ENCODE measurements at regions not wholly inside any gene's neighbourhood (a gene's known extent, or its start where the extent isn't known, plus 50 kb on each side); places are given as distances from the start of the nearest gene placed in this dataset.

DNA sequence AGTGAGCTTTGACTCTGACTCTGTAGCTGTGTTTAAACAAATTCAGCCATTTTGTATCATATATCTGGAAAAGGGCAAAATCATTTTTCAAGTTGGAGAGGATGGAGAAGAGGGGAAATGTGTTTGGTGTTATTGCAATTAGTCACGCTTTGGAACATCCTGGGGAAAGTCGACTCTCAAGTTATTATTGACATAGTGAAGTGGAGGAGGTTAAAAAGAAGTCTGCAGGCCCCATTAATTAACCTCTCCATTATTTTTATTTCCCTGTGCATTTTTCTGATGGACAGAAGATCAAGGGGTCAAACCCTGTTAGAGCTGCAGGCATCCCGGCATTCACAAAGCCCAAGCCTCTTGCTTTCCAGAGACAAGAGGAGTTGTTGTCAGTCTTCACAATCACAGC lies 132.6 kb downstream of the TEX36 start:
- H3K4me1 ChIP-seq = no peaks in the 10 kb centered on the region
- no peak overlapping the region for H3K4me3 ChIP-seq
- H3K4me2 ChIP-seq = no peak overlapping the region
- ATAC-seq (no peak), DNase-seq (ENCODE audit: low read depth in 1 of 2, low spot score in 1 of 2) (no peak), FAIRE-seq (no peak)
- TF ChIP-seq NPAS2 (CRISPR knock-in tag; IDR thresholded peaks at IDR 0.05; ENCODE audit: borderline replicate concordance) (no peak), HEYL (CRISPR knock-in tag; IDR thresholded peaks at IDR 0.05) (no peak), CHD2 (IDR thresholded peaks at IDR 0.05; ENCODE audit: low read length, partially characterized antibody) (no peak), JUNB (IDR thresholded peaks at IDR 0.05) (no peak), KDM5A (IDR thresholded peaks at IDR 0.05) (no peak), KDM1A (IDR thresholded peaks at IDR 0.05; ENCODE audit: low read depth) (no peak), CEBPB (IDR thresholded peaks at IDR 0.05) (no peak), NR3C1 (IDR thresholded peaks at IDR 0.05) (no peak), NFE2L2 (conservative IDR thresholded peaks at IDR 0.05; ENCODE audit: low read length) (no peak), MAZ (IDR thresholded peaks at IDR 0.05; ENCODE audit: borderline replicate concordance, low read depth, low read length) (no peak), SMC3 (IDR thresholded peaks at IDR 0.05) (no peak), GATA3 (IDR thresholded peaks at IDR 0.05; ENCODE audit: borderline replicate concordance) (no peak), CBX8 (IDR thresholded peaks at IDR 0.05) (no peak), ESRRA (IDR thresholded peaks at IDR 0.05; ENCODE audit: borderline replicate concordance, low read length) (no peak), ZSCAN20 (CRISPR knock-in tag; IDR thresholded peaks at IDR 0.05) (no peak), CBX2 (IDR thresholded peaks at IDR 0.05; ENCODE audit: borderline replicate concordance, low read depth) (no peak)
- TF ChIP-seq, protein P1, sequence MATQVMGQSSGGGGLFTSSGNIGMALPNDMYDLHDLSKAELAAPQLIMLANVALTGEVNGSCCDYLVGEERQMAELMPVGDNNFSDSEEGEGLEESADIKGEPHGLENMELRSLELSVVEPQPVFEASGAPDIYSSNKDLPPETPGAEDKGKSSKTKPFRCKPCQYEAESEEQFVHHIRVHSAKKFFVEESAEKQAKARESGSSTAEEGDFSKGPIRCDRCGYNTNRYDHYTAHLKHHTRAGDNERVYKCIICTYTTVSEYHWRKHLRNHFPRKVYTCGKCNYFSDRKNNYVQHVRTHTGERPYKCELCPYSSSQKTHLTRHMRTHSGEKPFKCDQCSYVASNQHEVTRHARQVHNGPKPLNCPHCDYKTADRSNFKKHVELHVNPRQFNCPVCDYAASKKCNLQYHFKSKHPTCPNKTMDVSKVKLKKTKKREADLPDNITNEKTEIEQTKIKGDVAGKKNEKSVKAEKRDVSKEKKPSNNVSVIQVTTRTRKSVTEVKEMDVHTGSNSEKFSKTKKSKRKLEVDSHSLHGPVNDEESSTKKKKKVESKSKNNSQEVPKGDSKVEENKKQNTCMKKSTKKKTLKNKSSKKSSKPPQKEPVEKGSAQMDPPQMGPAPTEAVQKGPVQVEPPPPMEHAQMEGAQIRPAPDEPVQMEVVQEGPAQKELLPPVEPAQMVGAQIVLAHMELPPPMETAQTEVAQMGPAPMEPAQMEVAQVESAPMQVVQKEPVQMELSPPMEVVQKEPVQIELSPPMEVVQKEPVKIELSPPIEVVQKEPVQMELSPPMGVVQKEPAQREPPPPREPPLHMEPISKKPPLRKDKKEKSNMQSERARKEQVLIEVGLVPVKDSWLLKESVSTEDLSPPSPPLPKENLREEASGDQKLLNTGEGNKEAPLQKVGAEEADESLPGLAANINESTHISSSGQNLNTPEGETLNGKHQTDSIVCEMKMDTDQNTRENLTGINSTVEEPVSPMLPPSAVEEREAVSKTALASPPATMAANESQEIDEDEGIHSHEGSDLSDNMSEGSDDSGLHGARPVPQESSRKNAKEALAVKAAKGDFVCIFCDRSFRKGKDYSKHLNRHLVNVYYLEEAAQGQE (IDR thresholded peaks at IDR 0.05) = no peak
- TF ChIP-seq, protein P2, sequence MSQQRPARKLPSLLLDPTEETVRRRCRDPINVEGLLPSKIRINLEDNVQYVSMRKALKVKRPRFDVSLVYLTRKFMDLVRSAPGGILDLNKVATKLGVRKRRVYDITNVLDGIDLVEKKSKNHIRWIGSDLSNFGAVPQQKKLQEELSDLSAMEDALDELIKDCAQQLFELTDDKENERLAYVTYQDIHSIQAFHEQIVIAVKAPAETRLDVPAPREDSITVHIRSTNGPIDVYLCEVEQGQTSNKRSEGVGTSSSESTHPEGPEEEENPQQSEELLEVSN (IDR thresholded peaks at IDR 0.05; ENCODE audit: borderline replicate concordance, low read depth) = no peak
- TF ChIP-seq, protein P3, sequence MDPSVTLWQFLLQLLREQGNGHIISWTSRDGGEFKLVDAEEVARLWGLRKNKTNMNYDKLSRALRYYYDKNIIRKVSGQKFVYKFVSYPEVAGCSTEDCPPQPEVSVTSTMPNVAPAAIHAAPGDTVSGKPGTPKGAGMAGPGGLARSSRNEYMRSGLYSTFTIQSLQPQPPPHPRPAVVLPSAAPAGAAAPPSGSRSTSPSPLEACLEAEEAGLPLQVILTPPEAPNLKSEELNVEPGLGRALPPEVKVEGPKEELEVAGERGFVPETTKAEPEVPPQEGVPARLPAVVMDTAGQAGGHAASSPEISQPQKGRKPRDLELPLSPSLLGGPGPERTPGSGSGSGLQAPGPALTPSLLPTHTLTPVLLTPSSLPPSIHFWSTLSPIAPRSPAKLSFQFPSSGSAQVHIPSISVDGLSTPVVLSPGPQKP (IDR thresholded peaks at IDR 0.05; ENCODE audit: low read depth, low read length) = no peak
- CTCF ChIA-PET = no interaction called here
- 29% methylated on average over 3 of the region's 3 CpGs for WGBS (ENCODE audit: missing lambda C conversion rate)
- no peak overlapping the region for H3K27ac ChIP-seq
- POLR2A ChIA-PET = no interaction called here
- peaks cover 10% of the 10 kb centered on the region; the same call in 1 of the 3 replicates for H3K9me3 ChIP-seq

DNA sequence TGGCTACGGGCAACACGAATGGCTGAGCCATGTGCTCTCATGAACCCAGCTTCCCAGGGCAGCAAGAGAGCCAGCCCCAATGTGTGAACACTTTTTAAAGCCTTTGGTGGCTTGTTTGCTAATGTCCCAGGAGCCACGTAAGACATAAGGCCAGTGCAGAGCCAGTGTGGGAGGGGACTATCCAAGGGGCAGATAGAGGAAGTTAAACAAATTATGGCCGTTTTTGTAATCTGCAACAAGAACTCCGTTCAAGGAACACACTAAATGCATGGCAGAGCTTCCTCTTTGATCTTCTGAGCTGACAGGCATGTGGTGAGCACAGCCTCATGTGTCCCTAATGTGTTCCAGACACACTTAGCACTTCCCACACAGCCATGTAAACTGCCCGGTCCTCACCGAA lies 133.3 kb downstream of the TEX36 start:
- CTCF ChIA-PET = no interaction called here
- Histone ChIP-seq H3K27ac (no peak overlapping the region), H3K9me3 (peaks cover 10% of the 10 kb centered on the region; the same call in 1 of the 3 replicates), H3K4me1 (no peaks in the 10 kb centered on the region), H3K4me2 (no peak overlapping the region), H3K4me3 (no peak overlapping the region)
- POLR2A ChIA-PET = no interaction called here
- TF ChIP-seq MAFK (IDR thresholded peaks at IDR 0.05; ENCODE audit: partially characterized antibody) = no peak
- no peak for TF ChIP-seq ZSCAN20 (CRISPR knock-in tag; IDR thresholded peaks at IDR 0.05)
- TF ChIP-seq NR3C1 (IDR thresholded peaks at IDR 0.05) = no peak
- TF ChIP-seq ESRRA (IDR thresholded peaks at IDR 0.05; ENCODE audit: borderline replicate concordance, low read length) = no peak
- no peak for TF ChIP-seq RARB (CRISPR knock-in tag; IDR thresholded peaks at IDR 0.05)
- TF ChIP-seq HOXA7 (CRISPR knock-in tag; IDR thresholded peaks at IDR 0.05) = no peak
- no peak for TF ChIP-seq TFCP2L1 (CRISPR knock-in tag; IDR thresholded peaks at IDR 0.05)
- no peak for TF ChIP-seq RNF2 (IDR thresholded peaks at IDR 0.05; ENCODE audit: borderline replicate concordance, low read depth)
- TF ChIP-seq ZNF302 (CRISPR knock-in tag; IDR thresholded peaks at IDR 0.05) = no peak
- FAIRE-seq = no peak
- ATAC-seq = no peak
- 35% methylated on average over 5 of the region's 7 CpGs for WGBS (ENCODE audit: missing lambda C conversion rate)
- no peak for DNase-seq (ENCODE audit: low read depth in 1 of 2, low spot score in 1 of 2)

Data from A549 (cell line).